ENCODE measurements at regions not wholly inside any gene's neighbourhood (a gene's known extent, or its start where the extent isn't known, plus 50 kb on each side); places are given as distances from the start of the nearest gene placed in this dataset.

DNA sequence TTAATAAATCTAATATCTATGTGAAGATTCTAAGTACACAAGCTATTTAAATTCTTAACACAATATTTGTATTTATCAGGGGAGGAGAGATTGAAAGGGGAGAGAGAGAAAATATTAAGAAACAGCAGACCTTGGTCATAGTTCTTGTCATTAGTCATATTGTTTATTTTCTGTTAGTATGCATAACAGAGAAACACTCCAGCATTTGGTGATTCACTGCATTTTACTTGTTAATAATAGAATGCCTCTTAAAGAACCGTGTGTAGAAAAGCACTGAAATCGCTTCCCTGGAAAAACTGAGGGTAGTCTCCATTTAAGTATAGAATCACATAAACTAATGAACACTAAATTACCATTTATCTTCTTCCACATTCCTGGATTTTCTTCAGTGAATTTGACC, 122.7 kb upstream of the TRPC6 start:
- TF ChIP-seq, protein P1, sequence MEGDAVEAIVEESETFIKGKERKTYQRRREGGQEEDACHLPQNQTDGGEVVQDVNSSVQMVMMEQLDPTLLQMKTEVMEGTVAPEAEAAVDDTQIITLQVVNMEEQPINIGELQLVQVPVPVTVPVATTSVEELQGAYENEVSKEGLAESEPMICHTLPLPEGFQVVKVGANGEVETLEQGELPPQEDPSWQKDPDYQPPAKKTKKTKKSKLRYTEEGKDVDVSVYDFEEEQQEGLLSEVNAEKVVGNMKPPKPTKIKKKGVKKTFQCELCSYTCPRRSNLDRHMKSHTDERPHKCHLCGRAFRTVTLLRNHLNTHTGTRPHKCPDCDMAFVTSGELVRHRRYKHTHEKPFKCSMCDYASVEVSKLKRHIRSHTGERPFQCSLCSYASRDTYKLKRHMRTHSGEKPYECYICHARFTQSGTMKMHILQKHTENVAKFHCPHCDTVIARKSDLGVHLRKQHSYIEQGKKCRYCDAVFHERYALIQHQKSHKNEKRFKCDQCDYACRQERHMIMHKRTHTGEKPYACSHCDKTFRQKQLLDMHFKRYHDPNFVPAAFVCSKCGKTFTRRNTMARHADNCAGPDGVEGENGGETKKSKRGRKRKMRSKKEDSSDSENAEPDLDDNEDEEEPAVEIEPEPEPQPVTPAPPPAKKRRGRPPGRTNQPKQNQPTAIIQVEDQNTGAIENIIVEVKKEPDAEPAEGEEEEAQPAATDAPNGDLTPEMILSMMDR (IDR thresholded peaks at IDR 0.05) = no peak
- no peak for TF ChIP-seq POLR2AphosphoS5 (IDR thresholded peaks at IDR 0.05)
- no peak for TF ChIP-seq POLR2A (IDR thresholded peaks at IDR 0.05; ENCODE audit: low read depth)
- no peak for TF ChIP-seq EP300 (IDR thresholded peaks at IDR 0.05)
